HG02798 (cell line): ENCODE measurements at regions not wholly inside any gene's neighbourhood (a gene's known extent, or its start where the extent isn't known, plus 50 kb on each side); places are given as distances from the start of the nearest gene placed in this dataset.

Experiments
- ATAC-seq: cut with Tn5 transposase; IDR thresholded peaks from one replicate; pipeline ENCODE4 v1.9.1; 2021; ENCODE audit warnings: mild to moderate bottlenecking; ENCODE audit not compliant: unreplicated experiment, poor library complexity

DNA sequence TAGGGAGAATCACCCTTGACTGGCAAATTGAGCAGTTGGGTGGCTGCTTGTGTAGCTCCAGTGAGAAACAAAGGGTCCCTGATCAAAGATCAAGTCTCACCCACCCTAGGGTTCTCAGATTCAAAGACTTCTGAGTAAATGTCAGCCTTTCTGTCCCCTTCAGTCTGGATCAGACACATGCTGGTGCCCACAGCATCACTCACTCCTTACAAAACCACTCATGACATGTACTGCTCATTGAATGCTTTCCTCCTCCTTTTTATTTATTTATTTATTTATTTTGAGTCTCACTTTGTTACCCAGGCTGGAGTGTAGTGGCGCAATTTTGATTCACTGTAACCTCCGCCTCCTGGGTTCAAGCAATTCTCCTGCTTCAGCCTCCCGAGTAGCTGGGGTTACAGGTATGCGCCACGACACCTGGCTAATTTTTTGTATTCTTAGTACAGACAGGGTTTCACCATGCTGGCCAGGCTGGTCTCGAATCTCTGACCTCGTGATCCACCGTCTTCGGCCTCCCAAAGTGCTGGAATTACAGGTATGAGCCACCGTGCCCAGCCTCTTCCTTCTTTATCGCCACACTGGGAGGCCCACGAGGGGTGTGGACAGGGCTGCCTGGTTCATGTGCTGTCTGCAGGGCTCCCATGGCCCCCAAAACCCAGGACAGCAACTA is 462.0 kb upstream of the MAF start:
- no peak for ATAC-seq

DNA sequence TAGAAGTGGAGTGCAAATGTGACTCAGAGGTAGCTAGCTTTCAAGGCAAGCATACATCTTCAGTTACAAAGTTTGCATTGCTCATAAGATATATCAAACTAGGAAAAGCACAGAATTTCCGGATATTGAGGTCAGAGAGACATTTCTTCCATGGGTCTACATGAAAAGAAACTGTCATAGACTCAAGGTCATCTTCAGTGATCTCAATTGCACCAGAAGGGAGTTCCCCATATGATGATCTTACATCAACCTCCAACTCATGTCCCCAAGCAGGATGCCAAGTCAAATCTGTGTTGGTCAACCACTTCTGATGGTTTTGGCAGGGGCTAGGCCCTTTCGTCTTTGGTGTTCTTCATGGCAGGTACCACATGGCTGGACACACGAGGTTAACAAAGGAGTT is 459.9 kb upstream of the MAF start:
- no peak for ATAC-seq

DNA sequence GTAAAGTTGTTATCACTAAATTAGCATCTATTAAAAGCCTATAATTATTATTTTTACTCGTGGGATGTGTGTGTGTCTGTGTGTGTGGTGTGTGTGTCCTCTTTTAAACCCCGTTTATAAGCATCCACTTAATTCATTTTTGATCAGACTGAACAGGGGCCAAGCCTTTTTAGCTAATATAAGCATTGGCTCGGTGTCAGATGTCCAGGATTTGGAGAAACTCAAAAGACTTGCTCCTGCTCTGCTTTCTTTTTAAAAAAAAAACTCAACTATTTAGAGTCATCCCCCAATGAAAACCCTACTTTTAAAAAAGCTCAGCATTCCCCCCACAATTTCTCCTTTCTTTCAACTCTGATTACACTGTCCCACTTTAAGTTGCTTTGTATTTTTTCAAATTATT is 459.3 kb upstream of the MAF start:
- ATAC-seq, result no peak

DNA sequence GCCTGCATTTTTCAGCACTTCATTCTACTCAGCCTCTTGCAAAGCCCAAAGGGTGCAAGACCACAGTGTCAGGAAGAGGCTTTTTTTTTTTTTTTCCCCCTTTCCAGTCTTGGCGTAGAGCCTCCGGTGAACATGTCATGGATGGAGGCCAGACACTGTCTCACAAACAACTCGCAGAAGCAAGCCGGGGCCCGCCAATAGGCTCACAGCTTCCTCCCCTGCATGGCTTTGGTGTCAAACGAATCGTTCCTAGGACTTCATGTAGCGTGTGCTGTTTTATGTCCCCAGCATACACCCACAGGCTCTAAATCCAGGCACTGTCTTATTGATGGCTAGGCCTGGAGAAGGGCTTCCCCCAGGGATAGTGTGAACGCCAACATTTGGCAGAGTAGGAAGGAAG is 457.7 kb upstream of the MAF start:
- ATAC-seq, result no peak

DNA sequence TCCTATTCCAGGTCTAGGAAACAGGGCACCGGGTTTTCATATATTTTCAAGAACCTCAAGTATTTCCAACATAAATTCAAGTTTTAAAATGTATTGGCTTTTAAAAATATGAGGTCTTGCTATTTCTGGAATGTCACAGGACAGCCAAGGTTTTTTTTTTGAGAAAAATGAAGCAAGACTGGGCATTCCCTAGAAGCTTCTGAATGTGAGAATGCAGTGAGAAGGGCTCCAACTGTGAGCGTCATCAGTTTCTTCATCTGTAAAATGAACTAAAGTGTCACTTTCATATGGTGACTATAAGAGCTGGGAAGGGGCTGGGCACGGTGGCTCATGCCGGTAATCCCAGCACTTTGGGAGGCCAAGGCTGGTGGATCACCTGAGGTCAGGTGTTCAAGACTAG is 455.8 kb upstream of the MAF start:
- no peak for ATAC-seq

DNA sequence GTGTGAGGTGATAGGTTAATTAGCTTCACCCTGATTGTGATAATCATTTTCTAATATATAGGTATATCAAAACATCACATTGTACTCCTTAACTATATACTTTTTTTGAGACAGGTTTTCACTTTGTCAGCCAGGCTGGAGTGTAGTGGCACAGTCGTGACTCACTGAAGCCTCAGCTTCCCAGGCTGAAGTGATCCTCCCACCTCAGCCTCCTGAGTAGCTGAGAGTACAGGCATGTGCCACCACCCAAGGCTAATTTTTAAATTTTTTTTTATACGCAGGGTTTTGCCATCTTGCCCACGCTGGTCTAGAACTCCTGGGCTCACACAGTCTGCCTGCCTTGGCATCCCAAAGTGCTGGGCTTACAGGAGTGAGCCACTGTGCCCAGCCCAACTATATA is 455.3 kb upstream of the MAF start:
- ATAC-seq, result no peak

DNA sequence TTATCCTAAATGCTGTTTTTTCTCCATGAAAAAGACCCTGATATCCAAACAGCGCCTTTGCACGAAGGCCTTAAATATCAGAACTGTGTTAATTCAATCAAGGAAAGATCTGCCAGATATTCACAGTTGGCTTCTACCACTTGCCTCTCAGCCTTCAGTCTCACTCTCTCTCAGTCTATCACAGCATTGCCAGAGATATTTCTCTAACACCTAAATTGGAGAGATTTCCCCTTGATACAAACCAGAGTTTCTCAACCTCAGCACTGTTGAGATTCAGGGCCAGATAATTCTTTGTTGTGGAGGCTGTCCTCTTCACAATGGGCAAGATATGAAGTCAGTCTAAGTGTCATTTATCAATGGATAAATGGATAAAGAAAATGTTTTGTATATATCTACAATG is 454.1 kb upstream of the MAF start:
- ATAC-seq, result no peak

DNA sequence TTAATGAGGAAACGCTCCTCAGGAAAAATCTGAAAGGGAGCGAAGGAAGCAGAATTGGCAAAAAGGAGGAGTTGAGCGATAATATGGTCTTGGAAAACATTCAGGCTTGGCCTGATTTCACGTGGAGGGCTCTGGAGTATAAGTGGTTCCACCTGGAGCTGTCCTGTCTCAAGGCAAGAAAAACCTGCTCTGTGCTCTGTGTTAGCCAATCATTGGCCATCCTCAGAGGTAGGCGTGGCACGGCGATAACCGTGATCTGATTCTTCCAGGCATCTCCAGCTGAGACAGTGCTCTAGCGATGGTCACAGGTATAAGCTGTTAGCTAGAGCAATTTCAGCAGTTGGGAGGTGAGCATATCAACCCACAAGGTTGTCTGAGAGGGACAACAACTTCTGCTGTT is 450.5 kb upstream of the MAF start:
- ATAC-seq, result no peak

DNA sequence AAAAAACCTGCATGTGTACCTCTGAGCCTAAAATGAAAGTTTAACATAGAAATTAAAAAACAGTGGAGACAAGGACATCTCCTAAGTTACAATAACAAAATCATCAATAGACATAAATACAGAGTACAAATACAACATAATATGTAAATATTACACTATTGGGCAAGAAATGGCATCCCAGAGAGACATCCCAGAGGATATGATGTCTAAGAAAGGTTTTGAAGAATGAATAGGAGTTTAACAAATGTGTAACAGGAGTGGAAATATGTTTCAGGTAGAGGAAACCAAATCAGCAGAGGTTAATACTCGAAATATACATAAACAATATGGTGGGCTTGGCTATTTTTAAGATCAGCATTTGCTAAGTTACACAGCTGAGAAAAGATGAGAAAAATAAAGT is 447.7 kb upstream of the MAF start:
- ATAC-seq, result no peak

DNA sequence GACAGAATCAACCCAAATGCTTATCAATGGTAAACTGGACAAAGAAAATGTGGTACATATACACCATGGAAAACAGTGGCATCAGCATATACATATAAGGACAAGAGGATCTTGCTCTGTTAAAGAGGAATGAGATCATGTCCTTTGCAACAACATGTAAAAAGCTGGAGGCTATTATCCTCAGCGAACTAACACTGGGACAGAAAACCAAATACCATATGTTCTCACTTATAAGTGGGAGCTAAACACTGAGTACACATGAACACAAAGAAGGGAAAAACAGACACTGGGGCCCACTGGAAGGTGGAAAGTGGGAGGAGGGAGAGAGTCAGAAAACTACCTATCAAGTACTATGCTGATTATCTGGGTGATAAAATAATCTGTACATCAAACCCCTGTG is 447.3 kb upstream of the MAF start:
- ATAC-seq, result no peak

DNA sequence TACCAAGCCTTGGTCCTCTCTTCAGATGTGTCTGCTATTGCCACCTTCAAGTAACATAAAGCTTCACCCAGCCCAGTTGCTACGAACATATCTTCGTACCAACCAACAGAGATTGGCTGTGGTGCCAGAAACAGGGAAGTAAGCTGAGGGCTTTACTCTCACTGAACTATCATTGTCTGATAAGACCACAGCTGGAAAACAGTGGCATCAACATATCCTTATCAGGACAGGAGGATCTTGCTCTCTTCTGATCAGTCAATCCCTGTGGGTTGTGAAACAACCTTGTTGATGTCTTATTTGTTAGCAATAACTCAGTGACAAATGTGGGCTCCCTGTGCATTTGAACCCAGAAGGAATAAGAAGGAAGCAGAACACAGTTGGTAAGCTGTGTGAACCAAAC is 446.3 kb upstream of the MAF start:
- ATAC-seq, result no peak

DNA sequence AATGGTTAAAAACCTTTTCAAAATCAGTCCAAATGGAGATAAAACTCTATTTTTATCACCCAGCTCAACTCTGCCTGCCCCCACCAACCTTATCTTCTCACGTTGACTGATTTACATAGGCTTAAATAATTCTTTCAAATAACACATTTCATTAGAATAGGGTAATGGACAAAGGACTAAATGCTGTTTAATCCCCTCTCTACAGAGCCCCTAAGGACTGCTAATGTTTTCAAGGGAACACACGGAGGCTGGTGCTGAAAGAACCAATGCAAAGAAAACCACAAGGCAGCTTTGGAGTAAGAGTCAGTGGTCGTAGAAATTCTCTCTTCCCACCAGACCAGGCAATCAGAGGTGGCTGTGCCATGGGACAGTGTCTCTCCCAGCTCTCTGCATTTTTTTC is 445.7 kb upstream of the MAF start:
- ATAC-seq, result no peak

DNA sequence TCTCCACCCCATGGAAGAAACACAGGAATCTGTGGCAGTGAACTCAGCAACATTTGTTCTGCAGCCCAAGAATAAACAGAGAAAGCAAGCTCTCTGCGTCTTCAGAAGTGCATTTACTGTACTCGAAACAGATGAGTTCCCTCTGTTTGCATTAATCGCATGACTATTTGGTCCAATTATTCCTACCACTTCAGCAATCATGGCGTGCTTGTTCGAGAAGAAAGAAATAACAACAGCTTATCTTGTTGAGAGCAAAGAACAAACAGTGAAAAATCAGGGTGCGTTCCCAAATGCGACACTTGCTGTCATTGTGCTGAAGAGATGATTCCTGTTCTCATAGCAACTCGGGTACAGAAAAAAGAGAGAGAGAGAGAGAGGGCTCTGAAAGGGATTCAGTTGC is 445.3 kb upstream of the MAF start:
- no peak for ATAC-seq

DNA sequence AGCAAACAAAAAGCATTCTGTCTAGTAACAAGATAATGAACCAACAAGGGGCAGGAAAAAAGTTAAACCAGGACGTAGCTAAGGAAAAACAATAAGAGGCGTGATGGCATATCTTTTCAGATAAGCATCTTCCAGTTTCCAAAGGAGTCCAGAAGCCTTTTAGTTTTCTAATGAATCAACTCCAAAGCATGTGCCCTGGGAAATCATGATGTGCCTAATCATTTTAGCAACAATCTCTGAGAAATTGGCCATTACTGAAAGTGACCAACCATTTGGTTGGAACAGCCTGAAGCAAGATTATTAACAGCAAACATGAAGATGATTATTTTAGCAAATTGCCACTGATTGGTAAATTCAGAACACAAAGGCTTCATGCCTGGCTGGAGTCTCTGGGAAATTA is 440.9 kb upstream of the MAF start:
- ATAC-seq, result no peak

DNA sequence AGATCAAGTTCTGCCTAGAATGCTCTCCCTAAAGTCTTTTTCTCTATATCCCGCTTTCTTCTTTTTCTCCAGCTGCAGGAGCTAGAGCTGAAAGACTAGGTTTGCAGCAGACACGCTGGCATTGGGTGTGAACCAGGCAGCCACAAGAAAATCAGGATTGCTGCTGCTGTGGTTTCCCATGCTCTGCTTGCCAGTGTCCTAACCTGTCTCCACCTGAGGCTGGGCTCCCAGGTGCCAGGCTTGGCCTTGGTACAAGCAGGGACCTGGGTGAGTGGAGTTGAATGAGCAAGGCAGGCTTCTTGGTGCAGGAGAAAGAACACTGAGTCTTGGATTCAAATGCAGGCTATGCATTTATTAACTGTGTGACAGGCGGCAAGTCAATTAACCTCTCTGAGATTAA is 440.3 kb upstream of the MAF start:
- no peak for ATAC-seq

DNA sequence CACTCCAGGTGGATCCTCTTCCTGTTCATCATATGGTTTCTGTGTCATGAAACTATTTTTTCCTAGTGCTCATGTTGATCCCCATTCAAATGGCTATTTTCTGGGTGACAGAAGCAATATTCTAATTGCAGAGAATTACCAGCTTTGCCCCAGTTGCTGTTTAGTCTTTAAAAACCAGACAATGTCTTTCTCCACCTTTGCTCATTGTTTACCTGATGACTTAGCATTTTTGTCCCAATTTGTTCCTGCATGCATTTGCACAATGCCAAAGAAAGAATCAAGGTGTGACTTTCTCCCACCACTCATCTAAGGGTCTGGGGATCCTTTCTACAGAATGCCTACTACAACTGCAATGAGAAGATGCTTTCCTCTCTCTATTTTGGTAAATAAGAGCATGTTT is 439.9 kb upstream of the MAF start:
- no peak for ATAC-seq

DNA sequence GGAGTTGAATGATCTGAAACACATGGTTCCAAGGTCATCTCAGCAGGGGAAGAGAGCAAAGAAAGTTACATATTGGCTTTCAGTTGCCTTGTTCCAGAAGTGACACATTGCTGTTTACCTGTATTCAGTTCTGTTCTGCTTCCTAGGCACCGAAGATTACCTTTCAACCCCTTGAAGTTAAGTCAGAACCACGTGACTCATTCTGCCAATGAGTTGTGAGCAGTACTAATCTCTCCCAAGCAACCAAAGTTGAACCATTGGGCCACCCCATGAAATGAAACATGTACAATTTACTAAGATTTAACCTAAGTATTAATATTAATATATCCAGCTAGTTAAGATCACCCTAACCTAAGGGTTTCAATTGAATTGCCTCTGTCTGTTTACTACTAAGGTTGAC is 439.2 kb upstream of the MAF start:
- ATAC-seq, result no peak

DNA sequence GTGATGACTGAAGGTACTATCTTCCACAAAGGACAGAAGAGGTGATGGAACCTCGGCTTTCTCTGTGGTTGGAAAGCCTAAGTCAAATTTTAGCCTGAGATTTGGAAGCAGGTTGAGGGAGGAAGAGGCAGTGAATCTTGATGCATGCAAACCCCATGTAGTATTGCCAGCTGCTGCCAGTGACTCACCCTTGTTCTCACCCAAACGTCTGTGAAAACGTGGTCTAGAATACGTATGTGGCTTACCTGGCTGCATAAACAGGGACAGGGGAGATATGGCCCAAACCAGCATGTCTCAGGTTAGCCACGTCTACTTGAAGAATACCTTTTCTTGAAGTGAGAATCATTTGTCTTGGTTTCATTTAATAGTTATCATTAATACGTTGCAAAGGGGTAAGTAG is 438.0 kb upstream of the MAF start:
- ATAC-seq, result no peak

DNA sequence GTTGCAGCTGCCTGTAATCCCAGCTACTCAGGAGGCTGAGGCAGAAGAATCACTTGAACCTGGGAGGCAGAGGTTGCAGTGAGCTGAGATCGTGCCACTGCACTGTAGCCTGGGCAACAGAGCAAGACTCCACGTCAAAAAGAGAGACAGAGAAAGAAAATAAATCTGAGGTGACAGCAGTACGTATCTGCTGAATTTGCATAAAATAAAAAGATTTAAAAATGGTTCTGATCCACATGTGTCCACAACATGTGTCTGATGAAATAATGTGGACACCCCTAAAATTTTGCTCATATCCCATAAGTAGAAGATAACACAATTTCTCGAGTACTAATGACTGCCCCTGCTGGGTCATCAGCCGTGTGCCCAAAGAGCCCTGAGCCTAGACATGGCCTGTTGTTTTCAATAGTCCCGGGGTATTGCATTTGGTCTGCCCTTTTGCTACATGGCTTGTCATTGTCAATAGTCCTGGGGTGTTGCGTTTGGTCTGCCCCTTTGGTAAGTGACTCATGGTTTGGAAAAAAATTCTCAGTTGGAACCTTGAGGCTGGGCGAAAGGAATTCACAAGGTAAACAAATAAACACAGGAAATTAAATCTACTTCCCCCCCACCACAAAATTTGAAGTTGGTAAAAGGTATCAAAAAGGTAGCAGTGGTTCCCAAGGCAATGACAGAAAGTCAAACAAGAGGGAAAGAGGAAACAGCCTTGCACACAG is 434.6 kb upstream of the MAF start:
- ATAC-seq, result no peak

DNA sequence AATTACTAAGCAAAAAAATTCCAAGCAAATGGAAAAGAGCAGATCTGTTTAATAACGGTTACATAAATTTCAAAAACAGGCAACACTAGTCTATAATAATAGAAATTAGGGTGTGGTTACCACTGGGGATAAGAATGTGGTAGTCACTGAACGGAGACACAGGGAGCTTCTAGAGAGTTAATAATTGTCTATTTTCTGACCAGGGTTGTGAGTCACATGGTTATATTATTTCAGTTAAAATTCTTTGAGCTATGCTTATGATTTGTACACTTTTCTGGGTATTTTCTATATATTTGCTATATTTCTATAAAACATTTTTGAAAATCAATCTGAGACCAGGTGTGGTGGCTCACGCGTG is 433.9 kb upstream of the MAF start:
- no peak for ATAC-seq

DNA sequence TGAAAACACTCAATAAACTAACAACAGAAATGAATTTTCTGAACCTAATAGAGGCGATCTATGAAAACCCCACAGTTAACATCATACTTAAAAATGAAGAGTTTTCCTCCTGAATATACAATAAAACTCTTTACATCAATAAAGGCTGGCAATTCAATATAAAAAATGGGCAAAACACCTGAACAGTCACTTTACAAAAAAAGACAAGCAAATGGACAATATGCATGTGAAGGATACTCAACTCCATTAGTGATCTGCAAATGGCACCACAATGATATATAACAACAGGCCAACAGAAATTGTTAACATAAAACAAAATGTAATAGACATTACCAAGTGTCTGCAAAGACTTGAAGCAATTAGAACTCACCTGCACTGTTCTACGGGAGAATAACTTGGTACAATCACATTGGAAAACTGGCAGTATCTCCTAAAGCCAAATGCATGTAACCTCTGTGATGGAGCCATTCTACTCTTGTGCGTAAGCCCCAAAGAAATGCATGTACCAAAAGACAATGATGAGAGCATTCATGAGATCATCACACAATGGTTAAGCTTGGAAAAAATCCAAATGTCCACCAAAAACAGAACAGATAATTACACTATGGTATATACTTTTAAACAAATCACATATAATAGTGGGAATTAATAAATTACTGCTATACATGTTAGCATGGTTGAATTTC is 433.4 kb upstream of the MAF start:
- ATAC-seq, result no peak
